ENCODE measurements at regions not wholly inside any gene's neighbourhood (a gene's known extent, or its start where the extent isn't known, plus 50 kb on each side); places are given as distances from the start of the nearest gene placed in this dataset.

- TF ChIP-seq, protein P1, sequence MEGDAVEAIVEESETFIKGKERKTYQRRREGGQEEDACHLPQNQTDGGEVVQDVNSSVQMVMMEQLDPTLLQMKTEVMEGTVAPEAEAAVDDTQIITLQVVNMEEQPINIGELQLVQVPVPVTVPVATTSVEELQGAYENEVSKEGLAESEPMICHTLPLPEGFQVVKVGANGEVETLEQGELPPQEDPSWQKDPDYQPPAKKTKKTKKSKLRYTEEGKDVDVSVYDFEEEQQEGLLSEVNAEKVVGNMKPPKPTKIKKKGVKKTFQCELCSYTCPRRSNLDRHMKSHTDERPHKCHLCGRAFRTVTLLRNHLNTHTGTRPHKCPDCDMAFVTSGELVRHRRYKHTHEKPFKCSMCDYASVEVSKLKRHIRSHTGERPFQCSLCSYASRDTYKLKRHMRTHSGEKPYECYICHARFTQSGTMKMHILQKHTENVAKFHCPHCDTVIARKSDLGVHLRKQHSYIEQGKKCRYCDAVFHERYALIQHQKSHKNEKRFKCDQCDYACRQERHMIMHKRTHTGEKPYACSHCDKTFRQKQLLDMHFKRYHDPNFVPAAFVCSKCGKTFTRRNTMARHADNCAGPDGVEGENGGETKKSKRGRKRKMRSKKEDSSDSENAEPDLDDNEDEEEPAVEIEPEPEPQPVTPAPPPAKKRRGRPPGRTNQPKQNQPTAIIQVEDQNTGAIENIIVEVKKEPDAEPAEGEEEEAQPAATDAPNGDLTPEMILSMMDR (IDR thresholded peaks at IDR 0.05; ENCODE audit: low read length) = no peak
- TF ChIP-seq EZH2 (IDR thresholded peaks at IDR 0.05; ENCODE audit: borderline replicate concordance, low read length) = no peak
Measured at GRCh38 chr2:80887841-80888378, 583.4 kb upstream of the LRRTM1 start.
